Lower lobe of right lung (tissue), 2 donors: ENCODE measurements at regions not wholly inside any gene's neighbourhood (a gene's known extent, or its start where the extent isn't known, plus 50 kb on each side); places are given as distances from the start of the nearest gene placed in this dataset.
"Not testable (repeated sequence)": the region's sequence is repeated elsewhere in the genome, so short reads cannot be mapped to it uniquely, and the experiment has no call there.

Experiments used
- ATAC-seq, 2 donors: fragments of 200-7000 bp; cut with Tn5 transposase; one replicate each; pipeline ENCODE4 v1.9.1; 2020 to 2022; ENCODE audit warnings: mild to moderate bottlenecking in 2 of 2, moderate library complexity in 2 of 2
- DNase-seq: peaks from one replicate; pipeline ENCODE4 v3.0.0-alpha.2; 2020
- H3K27ac ChIP-seq: fragments of 200-600 bp; one replicate; pipeline ENCODE4 v1.8.0; 2022
- H3K27me3 ChIP-seq: fragments of 200-600 bp; one replicate; pipeline ENCODE4 v1.8.0; 2022; ENCODE audit warnings: low read depth
- H3K36me3 ChIP-seq: fragments of 200-600 bp; one replicate; pipeline ENCODE4 v1.8.0; 2022; ENCODE audit warnings: mild to moderate bottlenecking
- H3K4me1 ChIP-seq: fragments of 200-600 bp; one replicate; pipeline ENCODE4 v1.8.0; 2022
- H3K4me3 ChIP-seq: fragments of 200-600 bp; one replicate; pipeline ENCODE4 v1.8.0; 2022; ENCODE audit warnings: mild to moderate bottlenecking
- H3K9me3 ChIP-seq: fragments of 200-600 bp; one replicate; pipeline ENCODE4 v1.8.0; 2022
- CTCF ChIP-seq: fragments of 200-600 bp; IDR thresholded peaks from one replicate; pipeline ENCODE4 v1.8.0; 2022; ENCODE audit warnings: antibody characterized with exemption, mild to moderate bottlenecking
- intact Hi-C: fragments of 100-400 bp; cut with DNase I; formaldehyde crosslinking; loops from one replicate; pipeline ENCODE4 v1.11.0; 2022
- donor health status: DM: no; HTN: yes; CAD: no; lungs with severe emphysema.

GRCh38 chr7:20539201-20539600 is 76.3 kb upstream of the ABCB5 start:
- Histone ChIP-seq H3K36me3 (no peaks in the 10 kb centered on the region), H3K27ac (no peak overlapping the region), H3K9me3 (no peaks in the 10 kb centered on the region), H3K4me3 (no peak overlapping the region), H3K4me1 (no peaks in the 10 kb centered on the region), H3K27me3 (no peaks in the 10 kb centered on the region)
- ATAC-seq (no peak), DNase-seq (no peak)
- no peak for TF ChIP-seq CTCF
- intact Hi-C loops, result no loop called here

GRCh38 chr7:20541608-20542349 is 73.7 kb upstream of the ABCB5 start:
- H3K4me3 ChIP-seq, result no peak overlapping the region
- TF ChIP-seq CTCF, result no peak
- H3K4me1 ChIP-seq, result no peaks in the 10 kb centered on the region
- H3K36me3 ChIP-seq, result no peaks in the 10 kb centered on the region
- no peak overlapping the region for H3K27ac ChIP-seq
- ATAC-seq (no peak), DNase-seq (no peak)
- intact Hi-C loops, result no loop called here
- H3K9me3 ChIP-seq, result no peaks in the 10 kb centered on the region
- H3K27me3 ChIP-seq, result no peaks in the 10 kb centered on the region

GRCh38 chr7:20542594-20542993 is 72.9 kb upstream of the ABCB5 start:
- DNase-seq (no peak), ATAC-seq (peak in 1 of 2 donors; percentile 29)
- Histone ChIP-seq H3K4me3 (no peak overlapping the region), H3K36me3 (no peaks in the 10 kb centered on the region), H3K4me1 (no peaks in the 10 kb centered on the region), H3K27me3 (no peaks in the 10 kb centered on the region), H3K27ac (no peak overlapping the region), H3K9me3 (no peaks in the 10 kb centered on the region)
- intact Hi-C loops, result no loop called here
- TF ChIP-seq CTCF, result no peak

GRCh38 chr7:20543500-20543899 is 72.0 kb upstream of the ABCB5 start:
- TF ChIP-seq CTCF, result no peak
- H3K27me3 ChIP-seq, result no peaks in the 10 kb centered on the region
- ATAC-seq, result no peak

GRCh38 chr7:20545016-20545415 is 70.5 kb upstream of the ABCB5 start:
- H3K9me3 ChIP-seq, result no peaks in the 10 kb centered on the region
- no peak overlapping the region for H3K4me3 ChIP-seq
- H3K36me3 ChIP-seq, result no peaks in the 10 kb centered on the region
- intact Hi-C loops, result no loop called here
- ATAC-seq (no peak), DNase-seq (no peak)
- no peak for TF ChIP-seq CTCF
- H3K27me3 ChIP-seq, result no peaks in the 10 kb centered on the region
- H3K27ac ChIP-seq, result no peak overlapping the region
- no peaks in the 10 kb centered on the region for H3K4me1 ChIP-seq

More at GRCh38 chr7:20543500-20543899, 72.0 kb upstream of the ABCB5 start:
- Histone ChIP-seq H3K9me3 (no peaks in the 10 kb centered on the region), H3K4me1 (no peaks in the 10 kb centered on the region), H3K36me3 (no peaks in the 10 kb centered on the region), H3K27ac (no peak overlapping the region), H3K4me3 (no peak overlapping the region)
- no peak for DNase-seq
- intact Hi-C loops, result no loop called here

GRCh38 chr7:20546958-20547357 is 68.5 kb upstream of the ABCB5 start:
- DNase-seq, H3K4me3 ChIP-seq, H3K27ac ChIP-seq, H3K9me3 ChIP-seq, H3K36me3 ChIP-seq, ATAC-seq, H3K27me3 ChIP-seq, intact Hi-C loops, H3K4me1 ChIP-seq: not testable (repeated sequence)
